Mesenchymal stem cell (in vitro differentiated cells and primary cell): ENCODE measurements at regions not wholly inside any gene's neighbourhood (a gene's known extent, or its start where the extent isn't known, plus 50 kb on each side); places are given as distances from the start of the nearest gene placed in this dataset.
"Not testable (repeated sequence)": the region's sequence is repeated elsewhere in the genome, so short reads cannot be mapped to it uniquely, and the experiment has no call there.

Source experiments
- DNase-seq: peaks from one replicate; pipeline ENCODE4 v3.0.0-alpha.2; 2013
- H2AFZ ChIP-seq: one replicate; pipeline ENCODE4 v1.6.1; 2013; ENCODE audit warnings: low read depth, mild to moderate bottlenecking, control low read depth, inconsistent platforms, low read length, moderate library complexity
- H2AK5ac ChIP-seq: 2 replicates; pipeline ENCODE4 v1.6.1; 2013; ENCODE audit warnings: low read length, moderate library complexity, mild to moderate bottlenecking, inconsistent platforms; ENCODE audit not compliant: severe bottlenecking
- H2BK120ac ChIP-seq: one replicate; pipeline ENCODE4 v1.6.1; 2013; ENCODE audit warnings: low read depth, mild to moderate bottlenecking, inconsistent platforms, low read length, moderate library complexity
- H2BK12ac ChIP-seq, 2 experiments: one replicate each; pipeline ENCODE4 v1.6.1; 2013; ENCODE audit warnings: inconsistent platforms in 2 of 2, low read length in 2 of 2, mild to moderate bottlenecking in 2 of 2, moderate library complexity in 2 of 2, control low read depth in 1 of 2
- H2BK15ac ChIP-seq: one replicate; pipeline ENCODE4 v1.6.1; 2013; ENCODE audit warnings: mild to moderate bottlenecking, low read depth, inconsistent platforms; ENCODE audit not compliant: poor library complexity, severe bottlenecking
- H2BK5ac ChIP-seq: 2 replicates; pipeline ENCODE4 v1.6.1; 2013; ENCODE audit warnings: low read depth, mild to moderate bottlenecking, low read length, control low read depth, inconsistent platforms; ENCODE audit not compliant: poor library complexity, severe bottlenecking
- H3K14ac ChIP-seq, 2 experiments: one replicate each; pipeline ENCODE4 v1.6.1; 2013; ENCODE audit warnings: inconsistent platforms in 2 of 2, low read length in 2 of 2, control low read depth in 1 of 2, mild to moderate bottlenecking in 1 of 2, moderate library complexity in 1 of 2
- H3K18ac ChIP-seq, 2 experiments: one replicate each; pipeline ENCODE4 v1.6.1; 2013; ENCODE audit warnings: inconsistent platforms in 2 of 2, low read length in 2 of 2, control low read depth in 1 of 2, low read depth in 1 of 2, mild to moderate bottlenecking in 1 of 2
- H3K23ac ChIP-seq, 2 experiments: one replicate each; pipeline ENCODE4 v1.6.1; 2013; ENCODE audit warnings: inconsistent platforms in 2 of 2, low read length in 2 of 2, mild to moderate bottlenecking in 2 of 2, moderate library complexity in 2 of 2, control low read depth in 1 of 2
- H3K27ac ChIP-seq: 2 replicates; pipeline ENCODE4 v1.5.1; 2013; ENCODE audit warnings: mild to moderate bottlenecking, moderate library complexity, low read length, control low read depth, inconsistent platforms; ENCODE audit not compliant: poor library complexity, severe bottlenecking
- H3K27me3 ChIP-seq, 2 experiments: 2 replicates each; pipeline versions ENCODE4 v1.6.1 to v1.7.0; 2013; ENCODE audit warnings: low read length in 2 of 2, mild to moderate bottlenecking in 2 of 2, moderate library complexity in 2 of 2, control low read depth in 1 of 2, inconsistent platforms in 1 of 2; ENCODE audit not compliant: control insufficient read depth in 1 of 2, insufficient read depth in 1 of 2
- H3K36me3 ChIP-seq, 2 experiments: 2 replicates each; pipeline versions ENCODE4 v1.6.1 to v1.7.0; 2013; ENCODE audit warnings: low read length in 2 of 2, control low read depth in 1 of 2, inconsistent platforms in 1 of 2, low read depth in 1 of 2, mild to moderate bottlenecking in 1 of 2; ENCODE audit not compliant: insufficient read depth in 2 of 2, control insufficient read depth in 1 of 2
- H3K4ac ChIP-seq, 2 experiments: one replicate each; pipeline ENCODE4 v1.6.1; 2013; ENCODE audit warnings: inconsistent platforms in 2 of 2, low read length in 2 of 2, mild to moderate bottlenecking in 2 of 2, moderate library complexity in 2 of 2, control low read depth in 1 of 2, low read depth in 1 of 2
- H3K4me1 ChIP-seq: 2 replicates; pipeline ENCODE4 v1.6.1; 2013; ENCODE audit warnings: low read depth, low read length, control low read depth; ENCODE audit not compliant: control insufficient read depth, insufficient read depth
- H3K4me2 ChIP-seq: 2 replicates; pipeline ENCODE4 v1.6.1; 2013; ENCODE audit warnings: low read length, mild to moderate bottlenecking, inconsistent platforms; ENCODE audit not compliant: poor library complexity, severe bottlenecking
- H3K4me3 ChIP-seq, 2 experiments: 2 replicates each; pipeline versions ENCODE4 v1.5.1 to v1.7.0; 2013; ENCODE audit warnings: low read length in 2 of 2, mild to moderate bottlenecking in 2 of 2, control low read depth in 1 of 2, low read depth in 1 of 2; ENCODE audit not compliant: insufficient read depth in 1 of 2
- H3K79me1 ChIP-seq: replicated peaks from 2 replicates; pipeline ENCODE4 v1.6.1; 2013; ENCODE audit warnings: mild to moderate bottlenecking, control low read depth, low read length, inconsistent platforms; ENCODE audit not compliant: poor library complexity, severe bottlenecking
- H3K9ac ChIP-seq: 2 replicates; pipeline ENCODE4 v1.7.0; 2013; ENCODE audit warnings: mild to moderate bottlenecking, low read length, moderate library complexity
- H3K9me3 ChIP-seq: 2 replicates; pipeline ENCODE4 v1.7.0; 2013; ENCODE audit warnings: mild to moderate bottlenecking, low read length; ENCODE audit not compliant: control insufficient read depth
- H4K8ac ChIP-seq: one replicate; pipeline ENCODE4 v1.6.1; 2013; ENCODE audit warnings: inconsistent platforms, mild to moderate bottlenecking, low read length, moderate library complexity
- H4K91ac ChIP-seq: one replicate; pipeline ENCODE4 v1.6.1; 2013; ENCODE audit warnings: mild to moderate bottlenecking, low read length, inconsistent platforms
- WGBS: methylation state at CpG from one replicate; pipeline ENCODE4 v1.1.7; 2013; ENCODE audit warnings: mixed read lengths; 5-methylcytosine and 5-hydroxymethylcytosine counted together

DNA sequence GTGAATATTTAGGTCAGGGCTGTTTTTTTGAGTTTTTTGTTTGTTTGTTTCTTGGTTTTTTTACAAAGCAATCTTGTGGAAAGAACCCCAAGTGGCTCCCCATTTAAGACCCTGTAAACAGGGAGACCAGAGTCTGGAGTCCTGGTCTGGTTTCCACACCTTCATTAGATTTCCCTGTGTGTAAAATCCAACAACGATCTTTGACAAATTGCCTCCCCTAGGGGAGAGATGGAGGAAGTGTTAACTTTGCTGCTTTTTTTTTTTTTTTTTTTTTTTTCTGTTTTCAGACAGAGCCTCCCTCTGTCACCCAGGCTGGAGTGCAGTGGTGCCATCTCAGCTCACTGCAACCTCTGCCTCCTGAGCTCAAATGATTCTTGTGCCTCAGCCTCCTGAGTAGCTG, 77.4 kb downstream of the ART5 start:
- not testable (repeated sequence) for H2BK5ac ChIP-seq, H3K4ac ChIP-seq, H4K91ac ChIP-seq, H2BK12ac ChIP-seq, H3K4me1 ChIP-seq, H3K9me3 ChIP-seq, H2BK15ac ChIP-seq, H2AK5ac ChIP-seq, H3K36me3 ChIP-seq, H3K23ac ChIP-seq, H3K4me2 ChIP-seq, H3K79me1 ChIP-seq, H2AFZ ChIP-seq, H3K27me3 ChIP-seq, H3K9ac ChIP-seq, H2BK120ac ChIP-seq, H3K27ac ChIP-seq, H3K14ac ChIP-seq, DNase-seq, H3K4me3 ChIP-seq, H3K18ac ChIP-seq, H4K8ac ChIP-seq
- WGBS: no CpG with 5 or more reads among the region's 1 CpG

DNA sequence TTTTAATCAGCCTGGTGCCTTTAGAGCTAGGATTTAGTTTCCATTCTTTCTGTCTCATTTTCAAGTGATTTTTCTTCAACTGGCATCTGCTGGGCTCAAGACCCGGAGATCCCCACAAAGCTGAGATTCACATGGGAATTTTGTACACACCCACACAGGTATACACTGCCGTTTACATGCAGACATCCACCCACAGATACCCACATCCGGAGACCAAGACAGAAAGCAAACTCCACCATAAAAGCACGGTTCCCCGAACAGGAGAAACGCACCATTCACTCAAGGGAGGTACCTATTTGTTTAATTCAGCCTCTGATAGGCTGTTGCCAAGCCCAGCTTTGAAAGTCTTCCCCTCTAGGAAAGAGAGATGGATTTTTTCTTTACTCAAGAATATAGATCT, 87.2 kb downstream of the ART5 start:
- not testable (repeated sequence) for DNase-seq, H2BK120ac ChIP-seq, H3K23ac ChIP-seq, H3K4me1 ChIP-seq, H2AFZ ChIP-seq, H3K4me3 ChIP-seq, H3K27me3 ChIP-seq, H4K8ac ChIP-seq, H3K4me2 ChIP-seq, H3K18ac ChIP-seq, H2BK5ac ChIP-seq, H2BK15ac ChIP-seq, H3K79me1 ChIP-seq, H4K91ac ChIP-seq, H2BK12ac ChIP-seq, H2AK5ac ChIP-seq, H3K9me3 ChIP-seq, H3K27ac ChIP-seq, H3K4ac ChIP-seq, H3K36me3 ChIP-seq, H3K14ac ChIP-seq, H3K9ac ChIP-seq
- WGBS: 73% methylated on average over 5 of the region's 6 CpGs

DNA sequence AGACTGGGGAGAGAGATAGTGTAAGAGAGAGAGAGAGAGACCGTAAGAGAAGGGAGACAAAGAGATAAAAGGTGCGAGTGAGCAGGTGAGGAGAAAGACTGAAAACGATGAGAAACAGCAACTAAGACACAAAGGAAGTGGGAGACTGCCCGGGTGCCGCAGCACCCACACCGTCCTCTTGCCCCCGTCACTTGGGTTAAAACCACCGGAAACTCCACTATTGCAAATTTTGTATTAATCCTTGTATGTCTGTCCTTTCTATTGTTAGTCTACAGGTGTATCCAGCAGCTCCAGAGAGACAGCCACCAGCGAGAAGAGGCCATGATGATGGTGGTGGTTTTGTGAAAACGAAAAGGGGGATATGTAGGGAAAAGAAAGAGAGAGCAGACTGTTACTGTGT, 96.8 kb downstream of the ART5 start:
- H3K79me1 ChIP-seq, H3K27ac ChIP-seq, H2AFZ ChIP-seq, H2AK5ac ChIP-seq, H3K36me3 ChIP-seq, H2BK15ac ChIP-seq, H4K91ac ChIP-seq, H3K23ac ChIP-seq, H3K4me2 ChIP-seq, H2BK12ac ChIP-seq, H3K4me3 ChIP-seq, H3K4me1 ChIP-seq, H3K9ac ChIP-seq, H2BK5ac ChIP-seq, DNase-seq, H3K27me3 ChIP-seq, H3K18ac ChIP-seq, H3K4ac ChIP-seq, H2BK120ac ChIP-seq, H4K8ac ChIP-seq, H3K9me3 ChIP-seq, H3K14ac ChIP-seq: not testable (repeated sequence)
- WGBS: 75% methylated on average over 7 of the region's 10 CpGs

DNA sequence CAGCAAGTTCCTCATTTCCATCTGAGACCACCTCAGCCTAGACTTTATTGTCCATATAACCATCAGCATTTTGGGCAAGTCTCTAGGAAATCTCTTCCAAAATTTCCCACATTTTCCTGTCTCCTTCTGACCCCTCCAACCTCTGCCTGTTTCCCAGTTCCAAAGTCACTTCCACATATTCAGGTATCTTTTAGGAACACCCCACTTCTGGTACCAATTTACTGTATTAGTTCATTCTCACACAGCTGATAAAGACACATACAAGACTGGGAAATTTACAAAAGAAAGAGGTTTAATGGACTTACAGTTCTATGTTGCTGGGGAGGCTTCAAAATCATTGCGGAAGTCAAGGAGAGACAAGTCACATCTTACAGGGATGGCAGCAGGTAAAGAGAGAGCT, 103.6 kb downstream of the ART5 start:
- H3K9me3 ChIP-seq: not testable (repeated sequence)
- no CpG with 5 or more reads among the region's 1 CpG for WGBS

More for the DNA sequence above, 103.6 kb downstream of the ART5 start:
- H3K27ac ChIP-seq, H3K4me2 ChIP-seq, H3K4ac ChIP-seq, H2BK120ac ChIP-seq, H4K91ac ChIP-seq, DNase-seq, H3K9ac ChIP-seq, H3K36me3 ChIP-seq, H3K23ac ChIP-seq, H2AFZ ChIP-seq, H2AK5ac ChIP-seq, H3K79me1 ChIP-seq, H2BK15ac ChIP-seq, H2BK5ac ChIP-seq, H3K4me3 ChIP-seq, H4K8ac ChIP-seq, H3K14ac ChIP-seq, H3K27me3 ChIP-seq, H2BK12ac ChIP-seq, H3K18ac ChIP-seq, H3K4me1 ChIP-seq: not testable (repeated sequence)
